SK-N-MC (cell line): ENCODE measurements at regions not wholly inside any gene's neighbourhood (a gene's known extent, or its start where the extent isn't known, plus 50 kb on each side); places are given as distances from the start of the nearest gene placed in this dataset.

ENCODE experiments used
- EZH2 ChIP-seq: fragments of 200-600 bp; sonication (generic); IDR thresholded peaks from one replicate; pipeline ENCODE4 v1.6.1; 2017; ENCODE audit warnings: antibody characterized with exemption
- FOXP2 ChIP-seq: optimal IDR thresholded peaks from 2 replicates; pipeline ENCODE3; 2011; ENCODE audit warnings: mild to moderate bottlenecking, moderate library complexity; ENCODE audit not compliant: insufficient read depth; ENCODE audit errors: extremely low read length, control extremely low read depth

- TF ChIP-seq EZH2 (no peak), FOXP2 (no peak)
Measured at GRCh38 chr1:168394858-168395257, 114.2 kb downstream of the TBX19 start.
